DND-41 (cell line): ENCODE measurements at regions not wholly inside any gene's neighbourhood (a gene's known extent, or its start where the extent isn't known, plus 50 kb on each side); places are given as distances from the start of the nearest gene placed in this dataset.
"Not testable (repeated sequence)": the region's sequence is repeated elsewhere in the genome, so short reads cannot be mapped to it uniquely, and the experiment has no call there.

ENCODE experiments used
- ATAC-seq: fragments of 200-7000 bp; cut with Tn5 transposase; 3 replicates; pipeline ENCODE4 v1.9.1; 2021; ENCODE audit warnings: low read depth; ENCODE audit not compliant: insufficient read depth
- DNase-seq: peaks from one replicate; pipeline ENCODE4 v3.0.0-alpha.2; 2020
- H2AFZ ChIP-seq: 2 replicates; pipeline ENCODE4 v1.6.0; 2012; ENCODE audit warnings: low read depth, low read length
- H3K27ac ChIP-seq: 2 replicates; pipeline ENCODE4 v1.5.1; 2012; ENCODE audit warnings: low read length, inconsistent platforms
- H3K27me3 ChIP-seq: fragments of 200-600 bp; sonication (generic); 2 replicates; pipeline ENCODE4 v1.6.0; 2012; ENCODE audit warnings: low read length, mild to moderate bottlenecking, inconsistent platforms; ENCODE audit not compliant: insufficient read depth, poor library complexity
- H3K36me3 ChIP-seq: 2 replicates; pipeline ENCODE4 v1.5.1; 2012; ENCODE audit warnings: low read length, inconsistent platforms; ENCODE audit not compliant: insufficient read depth
- H3K4me1 ChIP-seq: 2 replicates; pipeline ENCODE4 v1.5.1; 2012; ENCODE audit warnings: mild to moderate bottlenecking, low read length; ENCODE audit not compliant: insufficient read depth
- H3K4me2 ChIP-seq: 2 replicates; pipeline ENCODE4 v1.6.0; 2012; ENCODE audit warnings: mild to moderate bottlenecking, moderate library complexity, low read length, inconsistent platforms; ENCODE audit not compliant: insufficient read depth
- H3K4me3 ChIP-seq, 2 experiments: fragments of 200-600 bp in 1 of 2; shearing (Covaris generic) in 1 of 2; 2 replicates each; pipeline ENCODE4 v1.5.1; 2012 to 2016; ENCODE audit warnings: inconsistent platforms in 2 of 2, low read length in 2 of 2, mild to moderate bottlenecking in 2 of 2, low read depth in 1 of 2, moderate library complexity in 1 of 2
- H3K79me2 ChIP-seq: 2 replicates; pipeline ENCODE4 v1.6.0; 2012; ENCODE audit warnings: low read length, inconsistent platforms; ENCODE audit not compliant: insufficient read depth
- H3K9ac ChIP-seq: 2 replicates; pipeline ENCODE4 v1.6.0; 2012; ENCODE audit warnings: low read depth, mild to moderate bottlenecking, inconsistent platforms, low read length, moderate library complexity
- H3K9me3 ChIP-seq: 2 replicates; pipeline ENCODE4 v1.5.1; 2012; ENCODE audit warnings: low read length, moderate library complexity, mild to moderate bottlenecking, inconsistent platforms; ENCODE audit not compliant: insufficient read depth, severe bottlenecking
- H4K20me1 ChIP-seq: 2 replicates; pipeline ENCODE4 v1.6.0; 2012; ENCODE audit warnings: low read length; ENCODE audit not compliant: insufficient read depth
- EZH2 ChIP-seq: IDR thresholded peaks from 3 replicates; pipeline ENCODE4 v1.6.1; 2012; ENCODE audit warnings: borderline replicate concordance, low read depth, mild to moderate bottlenecking, moderate library complexity, low read length, inconsistent platforms; ENCODE audit not compliant: severe bottlenecking
- TF ChIP-seq, protein P1 (sequence below): IDR thresholded peaks from 2 replicates; pipeline ENCODE4 v1.5.1; 2012; ENCODE audit warnings: borderline replicate concordance, low read length, moderate library complexity, mild to moderate bottlenecking; ENCODE audit not compliant: poor library complexity, severe bottlenecking; ENCODE audit errors: extremely low read depth

GRCh38 chr4:34417160-34417559 is 1827.2 kb downstream of the ARAP2 start:
- no peaks in the 10 kb centered on the region for H4K20me1 ChIP-seq
- no peak overlapping the region for H3K4me2 ChIP-seq
- H3K27ac ChIP-seq: no peak overlapping the region
- H3K9me3 ChIP-seq: no peaks in the 10 kb centered on the region
- no peaks in the 10 kb centered on the region for H3K27me3 ChIP-seq
- ATAC-seq (no peak), DNase-seq (no peak)
- no peak overlapping the region for H3K9ac ChIP-seq
- H3K4me1 ChIP-seq: no peaks in the 10 kb centered on the region
- no peaks in the 10 kb centered on the region for H3K36me3 ChIP-seq
- H3K4me3 ChIP-seq: no peak overlapping the region
- no peak for TF ChIP-seq EZH2
- no peaks in the 10 kb centered on the region for H3K79me2 ChIP-seq
- no peak overlapping the region for H2AFZ ChIP-seq

GRCh38 chr4:34419871-34420270 is 1824.4 kb downstream of the ARAP2 start:
- H3K9ac ChIP-seq: no peak overlapping the region
- no peak overlapping the region for H3K4me2 ChIP-seq
- H2AFZ ChIP-seq: no peak overlapping the region
- no peaks in the 10 kb centered on the region for H4K20me1 ChIP-seq
- no peaks in the 10 kb centered on the region for H3K9me3 ChIP-seq
- TF ChIP-seq, protein P1, sequence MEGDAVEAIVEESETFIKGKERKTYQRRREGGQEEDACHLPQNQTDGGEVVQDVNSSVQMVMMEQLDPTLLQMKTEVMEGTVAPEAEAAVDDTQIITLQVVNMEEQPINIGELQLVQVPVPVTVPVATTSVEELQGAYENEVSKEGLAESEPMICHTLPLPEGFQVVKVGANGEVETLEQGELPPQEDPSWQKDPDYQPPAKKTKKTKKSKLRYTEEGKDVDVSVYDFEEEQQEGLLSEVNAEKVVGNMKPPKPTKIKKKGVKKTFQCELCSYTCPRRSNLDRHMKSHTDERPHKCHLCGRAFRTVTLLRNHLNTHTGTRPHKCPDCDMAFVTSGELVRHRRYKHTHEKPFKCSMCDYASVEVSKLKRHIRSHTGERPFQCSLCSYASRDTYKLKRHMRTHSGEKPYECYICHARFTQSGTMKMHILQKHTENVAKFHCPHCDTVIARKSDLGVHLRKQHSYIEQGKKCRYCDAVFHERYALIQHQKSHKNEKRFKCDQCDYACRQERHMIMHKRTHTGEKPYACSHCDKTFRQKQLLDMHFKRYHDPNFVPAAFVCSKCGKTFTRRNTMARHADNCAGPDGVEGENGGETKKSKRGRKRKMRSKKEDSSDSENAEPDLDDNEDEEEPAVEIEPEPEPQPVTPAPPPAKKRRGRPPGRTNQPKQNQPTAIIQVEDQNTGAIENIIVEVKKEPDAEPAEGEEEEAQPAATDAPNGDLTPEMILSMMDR: no peak
- no peak for TF ChIP-seq EZH2
- H3K27ac ChIP-seq: no peak overlapping the region
- no peaks in the 10 kb centered on the region for H3K79me2 ChIP-seq
- H3K27me3 ChIP-seq: no peaks in the 10 kb centered on the region
- ATAC-seq (no peak), DNase-seq (no peak)
- no peaks in the 10 kb centered on the region for H3K4me1 ChIP-seq
- no peaks in the 10 kb centered on the region for H3K36me3 ChIP-seq
- no peak overlapping the region for H3K4me3 ChIP-seq

GRCh38 chr4:34422472-34423175 is 1821.7 kb downstream of the ARAP2 start:
- no peaks in the 10 kb centered on the region for H3K27me3 ChIP-seq
- H4K20me1 ChIP-seq: no peaks in the 10 kb centered on the region
- no peak overlapping the region for H3K4me2 ChIP-seq
- no peak for DNase-seq
- TF ChIP-seq EZH2: no peak
- TF ChIP-seq, protein P1: peak; percentile 26
- H3K27ac ChIP-seq: no peak overlapping the region
- H3K4me3 ChIP-seq: no peak overlapping the region
- no peaks in the 10 kb centered on the region for H3K9me3 ChIP-seq
- H2AFZ ChIP-seq: no peak overlapping the region
- H3K79me2 ChIP-seq: no peaks in the 10 kb centered on the region
- H3K9ac ChIP-seq: no peak overlapping the region
- H3K36me3 ChIP-seq: no peaks in the 10 kb centered on the region
- ATAC-seq: no peak
- H3K4me1 ChIP-seq: no peaks in the 10 kb centered on the region

DNA sequence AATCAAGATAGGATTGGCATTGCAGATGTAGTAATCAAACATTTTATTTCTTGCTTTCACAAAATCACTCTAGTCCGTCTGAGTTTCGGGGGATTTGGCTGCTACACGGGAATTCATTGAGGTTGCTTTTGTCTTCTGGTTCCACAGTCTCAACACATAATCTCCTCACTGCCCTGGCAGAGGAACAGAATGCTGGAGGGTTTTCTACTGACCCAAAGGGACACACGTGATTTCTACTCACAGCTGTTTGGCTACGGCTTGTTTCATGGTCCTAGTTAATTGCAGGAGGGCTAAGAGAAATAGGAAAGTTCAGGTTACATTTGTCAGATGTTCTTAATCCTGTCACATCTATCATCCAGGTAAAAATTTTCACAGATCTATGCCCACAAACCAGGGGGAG is 1811.6 kb downstream of the ARAP2 start:
- no peak overlapping the region for H2AFZ ChIP-seq
- no peaks in the 10 kb centered on the region for H3K36me3 ChIP-seq
- no peak overlapping the region for H3K4me2 ChIP-seq
- no peaks in the 10 kb centered on the region for H4K20me1 ChIP-seq
- TF ChIP-seq, protein P1: no peak
- no peak for TF ChIP-seq EZH2
- DNase-seq (no peak), ATAC-seq (no peak)
- H3K9ac ChIP-seq: no peak overlapping the region
- H3K79me2 ChIP-seq: no peaks in the 10 kb centered on the region
- no peak overlapping the region for H3K27ac ChIP-seq
- no peaks in the 10 kb centered on the region for H3K4me1 ChIP-seq
- no peaks in the 10 kb centered on the region for H3K27me3 ChIP-seq
- H3K4me3 ChIP-seq: no peak overlapping the region
- H3K9me3 ChIP-seq: no peaks in the 10 kb centered on the region

- ATAC-seq: not testable (repeated sequence)
Observed at GRCh38 chr4:34434377-34434776, 1809.9 kb downstream of the ARAP2 start.

More at GRCh38 chr4:34434377-34434776, 1809.9 kb downstream of the ARAP2 start:
- not testable (repeated sequence) for H3K36me3 ChIP-seq, H3K4me2 ChIP-seq, H3K4me1 ChIP-seq, H3K9me3 ChIP-seq, H4K20me1 ChIP-seq, H3K27ac ChIP-seq, DNase-seq, H3K9ac ChIP-seq, H3K27me3 ChIP-seq, H3K79me2 ChIP-seq, H2AFZ ChIP-seq, H3K4me3 ChIP-seq
